ENCODE measurements at regions not wholly inside any gene's neighbourhood (a gene's known extent, or its start where the extent isn't known, plus 50 kb on each side); places are given as distances from the start of the nearest gene placed in this dataset.
"Not testable (repeated sequence)": the region's sequence is repeated elsewhere in the genome, so short reads cannot be mapped to it uniquely, and the experiment has no call there.

DNA sequence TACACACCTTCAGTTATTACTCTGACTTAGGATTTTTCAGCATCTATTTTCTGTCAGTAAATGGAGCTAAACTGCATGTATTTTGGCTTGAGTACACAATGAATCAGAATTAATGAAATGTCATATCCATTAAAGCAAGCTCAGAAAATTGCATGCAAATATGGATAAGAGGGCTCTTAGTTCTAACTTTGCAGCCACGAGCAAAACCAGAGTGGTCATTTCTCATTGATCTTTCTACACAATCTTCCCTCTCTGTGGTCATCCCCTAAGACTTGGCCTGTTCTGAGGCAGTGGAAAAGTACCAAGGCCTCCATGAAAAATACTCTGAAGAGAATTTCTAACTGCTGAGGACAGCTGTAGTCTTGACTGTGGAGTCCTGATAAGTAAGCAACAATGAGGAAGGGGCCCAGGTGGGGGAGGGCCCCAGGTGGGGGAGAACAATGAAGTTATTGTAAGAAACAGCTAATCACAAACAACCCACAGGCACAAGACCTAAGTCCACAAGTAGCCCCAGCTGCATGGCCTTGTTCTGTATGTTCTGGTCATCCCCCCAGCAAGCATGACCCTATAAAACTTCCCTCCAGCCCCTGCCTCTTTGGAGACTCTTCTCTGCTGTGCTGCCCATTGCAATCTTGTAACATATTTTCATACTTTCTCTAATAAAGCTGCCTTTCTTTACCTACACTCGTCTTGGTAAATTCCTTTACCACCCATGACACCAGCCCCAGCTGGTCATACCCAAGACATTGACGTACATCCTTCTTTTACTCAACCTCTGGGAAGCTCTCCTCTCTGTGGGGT is 230.3 kb downstream of the TDRD15 start:
- no peak for DNase-seq

DNA sequence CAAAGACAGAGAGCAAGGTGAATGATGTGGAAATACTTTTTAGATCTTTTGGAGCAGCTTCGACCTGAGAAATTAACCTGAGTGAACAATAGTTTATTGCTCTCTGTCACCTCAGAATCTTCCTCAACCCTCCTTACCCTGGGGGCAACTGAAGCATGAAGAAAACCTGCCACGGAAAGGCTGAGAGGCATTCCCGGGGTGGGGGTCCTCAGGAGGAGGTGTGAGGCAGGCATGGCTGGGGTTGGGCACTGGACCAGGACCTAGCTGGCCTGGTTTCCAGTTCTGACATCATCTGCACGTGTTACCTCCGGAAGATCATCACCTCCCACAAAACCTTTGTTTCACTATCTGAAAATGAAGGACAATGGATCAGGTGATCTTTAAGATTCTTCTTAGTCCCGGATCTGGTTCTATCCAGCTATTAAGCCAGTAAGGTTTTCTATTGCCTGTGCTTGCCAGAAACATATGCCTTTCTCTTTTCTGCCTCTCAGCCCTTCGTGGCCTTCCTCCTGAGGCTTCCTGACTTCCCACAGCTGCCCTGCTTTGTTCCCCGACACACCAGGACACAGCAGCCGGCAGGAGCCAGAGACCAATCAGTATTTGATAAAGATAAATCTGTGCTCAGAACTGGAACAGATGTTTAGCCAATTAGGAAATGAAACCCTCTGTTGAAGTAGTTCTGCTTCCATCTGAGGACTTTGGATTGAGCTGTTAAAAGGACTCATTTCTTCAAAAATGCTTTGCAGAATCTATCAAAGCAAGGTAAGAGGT is 232.5 kb downstream of the TDRD15 start:
- no peak for DNase-seq

- no peak for DNase-seq
These were observed 233.1 kb downstream of the TDRD15 start for GRCh38 chr2:21356857-21357255.

- DNase-seq, result no peak
These were observed 235.2 kb downstream of the TDRD15 start for GRCh38 chr2:21358976-21359375.

DNA sequence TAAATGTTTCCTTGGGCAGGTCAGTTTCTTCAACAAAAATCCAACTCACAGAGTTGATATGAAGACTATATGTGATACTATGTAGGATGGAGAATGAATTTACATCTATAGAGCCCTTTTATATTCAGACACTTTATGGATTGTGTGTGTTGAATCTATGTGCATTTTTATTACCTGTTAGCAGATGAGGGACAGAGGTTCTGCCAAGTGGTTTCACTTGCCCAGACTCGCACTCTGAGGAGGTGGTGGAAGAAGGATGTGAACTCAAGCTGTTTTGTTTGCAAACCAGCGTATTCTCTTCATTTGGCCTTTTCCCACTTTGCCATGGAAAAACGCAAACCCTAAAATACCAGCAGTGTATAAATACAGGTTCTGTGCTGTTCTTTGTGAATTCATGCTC is 237.6 kb downstream of the TDRD15 start:
- no peak for DNase-seq

- no peak for DNase-seq
These were observed 238.3 kb downstream of the TDRD15 start for GRCh38 chr2:21361957-21362486.

DNA sequence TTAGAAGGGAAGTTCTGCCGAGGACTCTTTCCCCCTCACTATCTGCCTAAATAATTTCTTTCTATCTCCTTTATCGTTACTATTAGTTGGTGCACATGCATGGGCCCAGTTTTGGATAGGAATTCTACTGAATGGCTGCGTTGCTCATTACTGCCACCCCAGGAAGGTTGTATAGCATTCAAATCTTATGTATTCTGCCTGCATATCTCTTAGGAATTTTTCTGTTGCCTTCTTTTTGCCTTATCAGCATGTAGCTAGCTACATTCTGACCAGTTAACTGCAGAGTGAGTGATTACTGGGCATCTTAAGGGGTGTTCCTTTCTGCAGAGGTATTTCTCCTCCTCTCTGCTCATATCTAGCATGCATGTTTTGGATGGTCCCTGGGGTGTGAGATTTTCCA is 239.6 kb downstream of the TDRD15 start:
- DNase-seq, result no peak

DNA sequence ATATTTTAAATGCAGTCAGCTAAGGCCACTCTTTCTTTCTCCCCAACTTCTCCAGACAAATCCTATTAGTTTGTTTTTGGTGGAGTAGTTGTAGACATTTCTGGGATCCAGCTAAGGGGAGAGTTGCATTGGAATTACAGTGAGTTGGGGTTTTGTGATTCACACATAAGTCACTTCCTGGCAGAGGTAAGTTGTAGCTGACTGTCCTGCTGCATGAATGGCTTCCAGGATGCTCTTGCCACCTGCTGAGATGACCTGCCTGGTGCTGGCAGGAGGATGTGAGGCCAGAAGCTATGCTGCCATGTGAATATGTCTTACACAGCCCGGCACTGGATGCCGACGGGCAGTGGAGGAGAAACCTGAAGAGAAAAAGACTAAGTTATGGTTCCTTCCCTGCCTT is 243.7 kb downstream of the TDRD15 start:
- DNase-seq, result no peak

DNA sequence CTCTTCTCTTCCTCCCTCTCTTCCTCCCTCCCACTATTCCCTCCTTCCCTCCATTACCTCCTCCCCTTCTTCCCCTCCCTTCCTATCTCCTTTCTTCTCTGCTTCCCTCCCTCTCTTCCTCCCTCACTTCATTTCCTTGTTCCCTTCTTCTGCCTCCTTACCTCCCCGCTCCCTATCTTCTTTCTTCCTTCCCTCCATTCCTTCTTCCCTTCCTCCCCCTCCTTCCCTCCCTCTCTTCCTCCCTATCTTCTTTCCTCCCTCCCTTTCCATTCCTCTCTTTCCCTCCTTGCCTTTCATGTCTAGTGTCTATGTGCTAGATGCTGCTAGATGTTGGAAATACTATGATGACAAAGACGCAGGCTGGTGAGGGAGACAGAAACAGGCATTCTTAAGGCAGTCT is 246.0 kb downstream of the TDRD15 start:
- no peak for DNase-seq

DNA sequence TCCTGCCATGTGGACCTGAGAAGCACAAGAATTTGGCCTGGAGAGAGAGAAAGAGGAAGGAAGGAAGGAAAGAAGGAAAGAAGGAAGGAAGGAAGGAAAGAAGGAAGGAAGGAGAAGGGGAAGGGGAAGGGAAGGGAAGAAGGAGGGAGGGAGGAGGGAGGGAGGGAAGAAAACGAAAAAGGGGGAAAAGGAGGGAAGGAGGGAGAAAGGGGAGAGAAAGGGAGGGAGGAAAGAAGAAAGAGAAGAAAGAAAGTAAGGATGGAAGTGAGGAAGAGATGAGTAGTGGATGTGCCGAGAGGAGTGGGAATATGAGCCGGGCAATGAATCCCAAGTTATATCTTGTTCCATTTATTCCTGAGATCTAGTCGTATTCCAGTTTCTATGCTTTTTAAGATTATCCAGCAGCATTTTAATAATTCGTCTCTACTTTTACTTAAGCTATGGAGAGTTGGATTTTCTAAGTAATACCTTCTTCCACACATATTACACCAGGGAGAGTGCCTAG is 247.8 kb downstream of the TDRD15 start:
- no peak for DNase-seq

DNA sequence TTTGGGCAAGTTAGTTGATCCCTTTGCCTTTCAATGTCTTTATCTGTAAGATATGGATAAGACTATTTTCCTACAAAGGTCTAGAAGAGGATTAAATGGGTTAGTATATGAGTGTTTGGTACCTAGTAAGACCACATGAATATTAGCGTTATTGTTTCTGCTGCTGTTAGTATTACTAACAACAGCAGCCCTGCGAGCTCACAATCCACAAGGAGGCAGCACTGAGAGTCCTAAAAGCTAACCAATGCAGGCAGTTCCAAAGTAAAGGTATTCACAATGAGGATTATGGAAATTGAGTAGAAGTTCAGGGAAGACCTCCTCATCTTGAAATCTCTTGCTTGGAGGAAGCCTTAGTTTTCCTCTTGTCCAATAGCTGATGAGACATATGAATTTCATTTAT is 248.9 kb downstream of the TDRD15 start:
- no peak for DNase-seq

- no peak for DNase-seq
These were observed 253.1 kb downstream of the TDRD15 start for GRCh38 chr2:21376864-21377263.

GRCh38 chr2:21379140-21379539 is 255.4 kb downstream of the TDRD15 start:
- no peak for DNase-seq

DNA sequence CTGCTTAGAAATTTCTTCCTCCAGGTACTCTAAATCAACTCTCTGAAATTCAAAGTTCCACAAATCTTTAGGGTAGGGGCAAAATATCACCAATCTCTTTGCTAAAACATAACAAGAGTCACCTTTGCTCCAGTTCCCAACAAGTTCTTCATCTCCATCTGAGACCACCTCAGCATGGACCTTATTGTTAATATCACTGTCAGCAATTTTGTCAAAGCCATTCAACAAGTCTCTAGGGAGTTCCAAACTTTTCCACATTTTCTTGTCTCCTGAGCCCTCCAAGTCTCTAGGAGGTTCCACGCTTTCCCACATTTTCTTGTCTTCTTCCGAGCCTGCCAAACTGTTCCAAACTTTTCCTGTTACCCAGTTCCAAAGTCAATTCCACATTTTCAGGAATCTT is 255.9 kb downstream of the TDRD15 start:
- DNase-seq, result not testable (repeated sequence)

- no peak for DNase-seq
These were observed 257.7 kb downstream of the TDRD15 start for GRCh38 chr2:21381421-21381820.

DNA sequence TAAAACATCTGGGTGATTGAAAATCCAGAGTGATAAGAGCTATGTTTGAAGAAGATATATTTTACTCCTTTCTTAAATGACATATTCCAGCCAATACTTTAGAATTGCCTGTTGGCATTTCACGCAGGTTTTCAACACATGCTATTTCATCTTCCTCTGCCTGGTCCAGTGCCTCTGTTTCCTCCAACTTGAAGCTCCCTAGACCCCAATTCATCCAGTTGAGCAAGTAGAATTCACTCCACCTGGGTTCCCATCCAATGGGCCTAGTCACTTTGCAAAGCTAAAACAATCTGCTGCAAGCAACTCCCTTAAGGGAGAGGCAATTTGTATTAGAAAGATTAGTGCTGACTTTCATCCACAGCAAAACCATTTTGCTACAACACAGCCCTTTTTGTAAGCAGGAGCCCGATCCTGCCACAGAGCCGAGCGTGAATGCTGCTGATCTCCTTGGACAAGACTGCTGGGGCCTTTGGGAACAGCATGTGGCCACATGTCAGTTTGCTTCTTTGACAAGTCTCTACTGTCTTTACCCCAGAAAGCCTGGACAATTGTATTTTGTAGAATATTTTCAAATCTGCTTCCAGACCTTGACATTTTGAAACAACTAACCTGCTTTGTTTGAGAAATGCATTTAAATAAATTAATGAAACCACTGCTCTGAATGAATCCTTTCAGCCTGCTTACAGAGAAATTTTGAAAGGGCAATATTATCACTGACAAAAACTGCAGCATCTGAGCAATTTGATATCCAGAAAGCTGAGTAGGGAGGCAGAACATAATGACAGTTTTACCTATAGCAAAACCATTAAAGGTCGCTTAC is 259.1 kb downstream of the TDRD15 start:
- no peak for DNase-seq

DNA sequence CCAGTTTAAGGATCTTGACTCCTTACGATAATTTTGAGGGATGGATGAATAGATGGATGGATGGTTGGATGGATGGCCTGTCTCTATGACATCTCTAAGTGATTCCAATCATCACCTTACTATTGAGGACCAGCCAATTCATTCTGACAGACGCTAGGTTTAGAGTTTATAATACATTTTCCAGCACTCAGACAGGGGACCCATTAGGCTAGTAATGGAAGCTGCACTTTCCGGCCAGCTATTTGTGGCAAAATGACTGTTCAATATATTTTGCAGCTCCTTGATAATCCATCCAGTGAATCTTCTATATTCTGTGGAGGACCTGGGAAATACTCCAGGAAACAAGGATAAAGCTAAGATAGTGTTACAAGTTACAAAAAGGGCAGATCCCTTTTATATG is 262.9 kb downstream of the TDRD15 start:
- DNase-seq, result no peak

- DNase-seq, result no peak
These were observed 268.9 kb downstream of the TDRD15 start for GRCh38 chr2:21392649-21393048.

- DNase-seq, result no peak
These were observed 269.4 kb downstream of the TDRD15 start for GRCh38 chr2:21393173-21393572.

- no peak for DNase-seq
These were observed 271.6 kb downstream of the TDRD15 start for GRCh38 chr2:21395366-21395765.

DNA sequence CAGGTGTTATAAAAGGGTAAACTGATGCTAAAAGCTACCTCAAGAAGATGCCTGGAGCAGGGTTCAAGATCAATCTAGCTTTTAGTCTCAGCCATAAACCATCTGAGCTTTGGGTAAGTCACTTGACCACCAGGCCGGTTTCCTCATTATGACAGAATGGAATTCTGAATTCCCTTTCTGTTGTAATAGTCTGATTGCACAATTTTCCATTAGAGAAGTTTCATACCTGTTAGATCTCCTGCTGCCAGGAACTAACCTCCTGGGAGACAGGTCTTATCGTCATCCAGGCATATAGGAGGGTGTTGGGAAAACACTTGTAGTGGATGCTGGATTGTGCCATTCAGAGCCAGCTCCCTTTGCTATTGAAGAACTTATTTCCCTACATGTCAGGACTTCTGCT is 272.5 kb downstream of the TDRD15 start:
- DNase-seq, result no peak

GRCh38 chr2:21401022-21401698 is 277.4 kb downstream of the TDRD15 start:
- no peak for DNase-seq

Data from effector CD4-positive, alpha-beta T cell (primary cell).